HL-60 (cell line): ENCODE measurements at regions not wholly inside any gene's neighbourhood (a gene's known extent, or its start where the extent isn't known, plus 50 kb on each side); places are given as distances from the start of the nearest gene placed in this dataset.

ENCODE experiments used
- DNase-seq, 2 experiments: peaks; one replicate each; pipeline ENCODE4 v3.0.0-alpha.2; 2010 to 2020; ENCODE audit warnings: low read depth in 1 of 2, low spot score in 1 of 2
- H3K27ac ChIP-seq: fragments of 250-450 bp; sonication (Bioruptor Pico); replicated peaks from 2 replicates; pipeline ENCODE4 v1.5.1; 2020; ENCODE audit warnings: mild to moderate bottlenecking, moderate library complexity
- H3K27me3 ChIP-seq: fragments of 250-450 bp; sonication (Bioruptor Pico); 2 replicates; pipeline ENCODE4 v1.5.1; 2021; ENCODE audit warnings: mild to moderate bottlenecking, moderate library complexity; ENCODE audit not compliant: insufficient read depth, poor library complexity, severe bottlenecking
- H3K4me3 ChIP-seq: replicated peaks from 2 replicates; pipeline ENCODE4 v1.5.1; 2011; ENCODE audit warnings: mild to moderate bottlenecking, control low read depth, low read length; ENCODE audit not compliant: insufficient read depth
- GABPA ChIP-seq: IDR thresholded peaks from 2 replicates; pipeline ENCODE4 v1.6.1; 2012; ENCODE audit warnings: low read depth
- POLR2AphosphoS5 ChIP-seq: IDR thresholded peaks from 2 replicates; pipeline ENCODE4 v1.6.1; 2012; ENCODE audit warnings: low read depth
- REST ChIP-seq: IDR thresholded peaks from 2 replicates; pipeline ENCODE4 v1.6.1; 2012; ENCODE audit warnings: low read depth; ENCODE audit not compliant: insufficient replicate concordance
- SPI1 ChIP-seq: IDR thresholded peaks from 2 replicates; pipeline ENCODE4 v1.6.1; 2012; ENCODE audit warnings: low read depth, mild to moderate bottlenecking, borderline replicate concordance
- TF ChIP-seq, protein P1 (sequence below): IDR thresholded peaks from one replicate; pipeline ENCODE4 v1.5.1; 2011; ENCODE audit warnings: low read length, control low read depth, inconsistent platforms; ENCODE audit not compliant: insufficient read depth

- no peaks in the 10 kb centered on the region for H3K27me3 ChIP-seq
- no peak for TF ChIP-seq POLR2AphosphoS5
- TF ChIP-seq, protein P1, sequence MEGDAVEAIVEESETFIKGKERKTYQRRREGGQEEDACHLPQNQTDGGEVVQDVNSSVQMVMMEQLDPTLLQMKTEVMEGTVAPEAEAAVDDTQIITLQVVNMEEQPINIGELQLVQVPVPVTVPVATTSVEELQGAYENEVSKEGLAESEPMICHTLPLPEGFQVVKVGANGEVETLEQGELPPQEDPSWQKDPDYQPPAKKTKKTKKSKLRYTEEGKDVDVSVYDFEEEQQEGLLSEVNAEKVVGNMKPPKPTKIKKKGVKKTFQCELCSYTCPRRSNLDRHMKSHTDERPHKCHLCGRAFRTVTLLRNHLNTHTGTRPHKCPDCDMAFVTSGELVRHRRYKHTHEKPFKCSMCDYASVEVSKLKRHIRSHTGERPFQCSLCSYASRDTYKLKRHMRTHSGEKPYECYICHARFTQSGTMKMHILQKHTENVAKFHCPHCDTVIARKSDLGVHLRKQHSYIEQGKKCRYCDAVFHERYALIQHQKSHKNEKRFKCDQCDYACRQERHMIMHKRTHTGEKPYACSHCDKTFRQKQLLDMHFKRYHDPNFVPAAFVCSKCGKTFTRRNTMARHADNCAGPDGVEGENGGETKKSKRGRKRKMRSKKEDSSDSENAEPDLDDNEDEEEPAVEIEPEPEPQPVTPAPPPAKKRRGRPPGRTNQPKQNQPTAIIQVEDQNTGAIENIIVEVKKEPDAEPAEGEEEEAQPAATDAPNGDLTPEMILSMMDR, result peak; percentile 49
- no peak for TF ChIP-seq GABPA
- H3K4me3 ChIP-seq, result no peak overlapping the region
- no peak overlapping the region for H3K27ac ChIP-seq
- peak; percentile 7 to 42 for DNase-seq
Measured at GRCh38 chr2:67840460-67841068, 222.2 kb downstream of the C1D start.

GRCh38 chr2:67841711-67842110 is 221.1 kb downstream of the C1D start:
- H3K27me3 ChIP-seq, result no peaks in the 10 kb centered on the region
- H3K4me3 ChIP-seq, result no peak overlapping the region
- no peak for DNase-seq
- no peak overlapping the region for H3K27ac ChIP-seq
- TF ChIP-seq REST (no peak), POLR2AphosphoS5 (no peak), SPI1 (no peak), GABPA (no peak)
- TF ChIP-seq, protein P1, result no peak

GRCh38 chr2:67842375-67842959 is 220.3 kb downstream of the C1D start:
- Histone ChIP-seq H3K27me3 (no peaks in the 10 kb centered on the region), H3K4me3 (no peak overlapping the region), H3K27ac (no peak overlapping the region)
- TF ChIP-seq REST, result no peak
- TF ChIP-seq, protein P1, result no peak
- no peak for TF ChIP-seq POLR2AphosphoS5
- no peak for TF ChIP-seq GABPA
- no peak for DNase-seq
